ENCODE measurements at regions not wholly inside any gene's neighbourhood (a gene's known extent, or its start where the extent isn't known, plus 50 kb on each side); places are given as distances from the start of the nearest gene placed in this dataset.

DNA sequence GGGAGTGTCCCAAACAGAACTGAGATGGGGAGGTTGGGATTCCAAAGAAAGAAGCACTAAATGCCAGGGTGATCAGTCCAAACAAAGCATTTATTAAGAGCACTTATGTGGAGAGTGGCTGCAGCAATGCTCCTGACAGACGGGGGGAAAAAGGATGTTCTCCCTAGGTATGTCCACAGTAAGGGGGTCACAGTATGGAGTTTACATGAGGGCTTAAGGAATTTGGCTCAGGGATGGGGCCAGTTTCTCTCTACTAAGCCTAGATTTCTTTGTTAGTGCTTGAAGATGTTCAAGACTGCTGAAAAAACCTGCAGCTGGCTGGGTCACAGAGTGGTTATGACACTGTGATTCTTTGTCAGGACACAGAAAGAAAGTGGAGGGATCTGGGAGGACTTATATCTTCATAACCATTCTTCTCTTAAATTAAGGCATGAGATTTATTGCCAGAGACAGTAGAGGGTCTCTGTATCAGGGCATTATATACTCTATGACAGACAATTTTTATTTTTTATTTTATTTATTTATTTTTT lies 1468.0 kb downstream of the C4orf33 start:
- no peak for DNase-seq (ENCODE audit: low read depth in 1 of 2, low spot score in 1 of 2)

DNA sequence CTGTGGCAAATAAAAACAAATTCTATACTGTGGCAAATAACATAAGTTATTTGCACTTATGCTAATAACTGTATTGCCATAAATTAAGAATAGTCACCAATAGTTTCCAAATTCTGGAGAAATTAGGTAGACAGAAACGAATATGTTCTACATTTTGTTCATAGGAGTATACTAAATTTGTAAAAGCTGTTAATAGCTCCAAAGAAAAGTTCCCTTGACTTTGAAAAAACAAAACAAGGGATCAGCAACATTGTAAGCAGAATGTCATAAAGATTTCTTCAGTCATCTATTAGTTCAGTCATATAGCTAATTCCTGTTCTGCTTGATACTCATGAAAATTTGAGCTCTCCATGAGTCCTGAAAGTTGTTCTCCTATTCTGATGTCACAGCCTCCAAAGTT lies 1472.8 kb downstream of the C4orf33 start:
- DNase-seq (ENCODE audit: low read depth in 1 of 2, low spot score in 1 of 2), result no peak

DNA sequence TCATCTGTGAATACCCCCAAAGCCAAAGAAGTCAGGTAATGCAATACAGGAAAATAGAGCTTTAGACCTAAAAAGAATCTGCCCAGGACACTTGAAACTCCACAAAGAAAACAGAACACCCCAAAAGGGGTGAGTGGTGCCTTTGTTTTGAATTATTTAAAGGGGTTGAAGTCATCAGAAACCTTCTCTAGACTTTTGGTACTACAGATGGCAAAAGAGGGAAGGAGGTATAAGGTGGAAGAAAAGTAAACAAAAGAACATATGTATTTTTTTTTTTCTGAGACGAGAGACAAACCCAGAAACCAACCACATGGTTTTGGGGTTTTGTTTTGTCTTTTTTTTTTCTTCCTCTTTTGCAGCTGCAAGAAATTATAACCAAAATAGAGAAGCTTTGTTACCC lies 1477.8 kb downstream of the C4orf33 start:
- DNase-seq (ENCODE audit: low read depth in 1 of 2, low spot score in 1 of 2), result no peak

DNA sequence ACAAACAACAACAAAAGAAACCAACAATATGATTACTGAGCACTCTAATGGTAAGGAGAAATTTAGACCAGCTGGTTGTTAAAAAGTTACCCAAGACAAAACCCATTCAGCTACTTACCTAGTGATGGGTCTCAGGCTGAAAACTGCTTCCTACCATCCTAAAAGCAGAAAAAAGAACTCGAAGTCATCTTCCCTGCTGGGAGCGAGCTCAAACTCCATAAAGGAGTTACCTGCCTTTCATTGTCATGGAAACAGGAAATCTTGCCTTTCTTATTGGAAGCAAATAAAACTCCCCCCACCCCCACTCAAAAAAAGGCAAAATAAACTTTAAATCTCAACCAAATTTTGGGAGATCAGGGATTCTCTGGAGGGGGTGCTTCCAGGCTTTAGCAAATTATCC lies 1478.3 kb downstream of the C4orf33 start:
- no peak for DNase-seq (ENCODE audit: low read depth in 1 of 2, low spot score in 1 of 2)

DNA sequence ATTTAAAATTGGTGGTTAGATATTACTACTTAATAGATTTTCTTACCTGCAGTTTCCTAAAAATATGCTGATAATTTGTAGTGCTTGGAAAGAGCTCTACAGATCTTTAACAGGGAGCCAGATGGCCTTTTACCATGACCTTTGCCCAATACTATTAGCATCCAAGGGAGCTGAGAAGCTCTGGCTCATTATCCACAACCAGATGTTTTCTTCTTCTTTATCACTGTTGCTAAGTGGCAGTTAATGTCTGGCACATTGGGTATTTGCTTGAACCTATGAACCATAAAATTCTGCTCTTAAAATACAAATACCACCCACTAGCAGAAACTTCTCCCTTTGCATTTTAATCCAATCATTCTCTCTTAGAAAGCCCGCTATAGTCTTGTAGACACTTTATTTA lies 1480.3 kb downstream of the C4orf33 start:
- no peak for DNase-seq (ENCODE audit: low read depth in 1 of 2, low spot score in 1 of 2)

DNA sequence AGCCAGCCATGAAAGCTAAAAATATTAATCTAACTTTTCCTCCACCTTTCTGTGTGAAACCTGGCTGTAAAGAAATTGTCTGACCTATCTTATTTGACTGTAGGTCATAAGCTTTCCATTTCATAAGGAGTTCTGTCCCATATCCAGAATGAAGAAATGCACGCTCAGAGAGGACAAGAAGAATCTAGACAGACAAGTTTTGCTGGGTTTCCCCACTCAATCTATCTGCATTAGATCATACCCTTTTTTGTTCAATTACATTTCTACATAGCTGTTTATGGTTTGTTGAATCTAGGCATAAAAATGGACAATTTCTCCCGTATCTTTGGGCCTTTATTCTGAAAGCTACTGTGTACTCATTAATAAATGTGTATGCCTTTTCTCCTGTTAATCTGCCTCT lies 1495.1 kb downstream of the C4orf33 start:
- DNase-seq (ENCODE audit: low read depth in 1 of 2, low spot score in 1 of 2), result no peak

DNA sequence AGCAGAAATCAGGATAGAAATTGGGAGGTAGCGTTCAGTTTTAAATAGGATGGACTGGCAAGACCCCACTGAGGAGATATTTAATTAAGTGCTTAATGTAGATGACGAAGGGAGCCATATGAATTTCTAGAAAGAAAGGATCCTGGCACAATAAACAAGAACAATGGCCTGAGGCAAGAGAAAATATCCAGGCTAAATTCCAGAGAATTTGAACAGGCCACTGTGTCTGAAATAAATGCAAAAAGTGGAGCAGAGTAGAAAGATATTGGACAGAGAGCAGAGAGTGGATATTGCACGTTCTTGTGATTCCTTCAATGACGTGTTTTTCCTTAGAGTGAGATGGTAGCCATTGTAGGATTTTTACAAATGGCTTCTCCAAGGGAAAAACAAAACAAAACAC lies 1504.8 kb downstream of the C4orf33 start:
- no peak for DNase-seq (ENCODE audit: low read depth in 1 of 2, low spot score in 1 of 2)

DNA sequence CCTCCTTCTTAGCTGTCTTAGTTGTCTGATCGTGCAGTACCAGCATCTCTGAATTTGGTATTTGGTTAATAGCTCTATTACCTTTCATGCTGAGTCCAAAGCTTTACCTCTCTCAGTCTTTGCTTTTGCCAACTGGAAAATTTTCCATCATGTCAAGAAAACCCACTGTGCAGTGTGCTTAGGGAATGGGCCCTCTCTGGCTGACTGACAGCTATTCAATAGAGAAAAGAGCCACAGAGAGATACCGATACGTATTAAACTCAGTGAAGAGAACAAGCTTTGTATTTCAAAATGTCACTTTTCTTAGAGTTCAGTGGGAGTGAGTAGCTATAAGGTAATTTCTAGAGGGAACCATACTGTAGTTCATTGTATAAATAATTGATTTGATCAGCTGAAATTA lies 1507.1 kb downstream of the C4orf33 start:
- no peak for DNase-seq (ENCODE audit: low read depth in 1 of 2, low spot score in 1 of 2)

DNA sequence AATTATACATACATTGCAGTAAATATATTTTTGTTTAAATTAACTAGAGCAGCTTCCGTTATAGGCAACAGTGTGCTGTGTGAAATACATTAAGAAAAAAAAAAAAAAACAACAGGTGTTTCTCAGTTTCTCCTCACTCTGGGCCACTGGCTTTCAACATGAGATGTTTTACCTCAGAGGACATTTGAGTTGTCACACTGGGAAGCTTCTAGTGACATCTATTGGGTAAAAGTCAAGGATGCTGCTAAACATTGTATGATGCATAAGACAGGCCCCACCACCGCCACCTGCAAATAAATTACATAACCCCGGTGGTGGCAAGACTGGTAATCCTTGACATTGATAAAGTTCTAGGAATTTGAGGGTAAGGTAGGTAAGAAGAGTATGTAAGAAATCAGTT lies 1512.2 kb downstream of the C4orf33 start:
- DNase-seq (ENCODE audit: low read depth in 1 of 2, low spot score in 1 of 2), result no peak

DNA sequence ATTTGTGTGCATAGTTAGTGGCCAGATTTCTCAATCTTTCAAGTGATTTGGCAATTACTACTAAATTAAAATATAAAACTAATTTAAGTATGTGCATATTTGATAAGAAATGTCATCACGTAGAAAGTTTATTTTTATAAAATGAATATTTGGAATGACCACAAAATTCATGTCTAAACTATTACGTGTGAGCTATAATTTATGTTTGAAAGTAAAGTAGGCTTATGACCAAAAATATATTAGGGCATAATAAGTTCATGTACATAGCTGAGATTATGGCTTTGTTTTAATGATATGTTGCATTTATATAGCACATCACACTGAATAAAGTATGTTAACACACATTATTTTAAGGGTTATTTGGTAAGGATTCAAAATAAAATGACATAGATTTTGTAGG lies 1532.6 kb downstream of the C4orf33 start:
- no peak for DNase-seq (ENCODE audit: low read depth in 1 of 2, low spot score in 1 of 2)

DNA sequence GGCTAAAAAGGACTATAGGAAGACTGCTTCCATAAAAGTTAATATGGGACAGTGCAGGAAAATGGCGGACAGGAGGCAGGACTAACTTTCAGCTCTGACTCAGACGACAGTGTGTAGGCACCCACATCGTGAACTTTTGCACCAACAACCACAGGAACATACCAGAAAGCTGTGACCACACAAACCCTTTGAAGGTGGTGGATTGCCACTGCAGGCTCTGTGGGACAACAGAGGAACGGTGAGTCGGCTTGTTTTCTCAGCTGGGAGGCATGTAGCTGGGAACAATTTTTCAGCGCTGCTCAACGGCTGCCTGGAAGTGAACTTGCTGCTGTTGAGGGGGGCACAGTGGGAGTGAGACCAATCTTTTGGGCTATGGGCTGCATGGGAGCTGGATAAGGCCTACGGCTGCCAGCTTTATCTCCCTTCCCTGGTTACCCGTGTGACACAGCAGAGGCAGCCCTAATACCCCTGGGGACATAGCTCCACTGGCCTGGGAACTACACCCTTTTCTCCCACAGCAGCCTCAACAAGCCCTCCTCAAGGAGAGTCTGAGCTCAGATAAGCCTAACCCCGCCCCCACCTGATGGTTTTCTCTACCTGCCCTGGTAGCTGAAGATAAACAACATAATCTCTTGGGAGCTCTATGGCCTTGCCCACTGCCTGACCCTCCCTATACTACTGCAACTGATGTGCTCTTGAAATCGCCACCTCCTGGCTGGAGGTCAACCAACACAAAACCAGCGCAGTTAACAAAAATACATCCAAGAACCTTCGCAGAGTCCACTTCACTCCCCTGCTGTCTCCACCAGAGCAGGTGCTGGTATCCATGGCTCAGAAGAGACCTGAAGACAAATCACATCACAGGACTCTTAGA lies 1537.0 kb downstream of the C4orf33 start:
- no peak for DNase-seq (ENCODE audit: low read depth in 1 of 2, low spot score in 1 of 2)

DNA sequence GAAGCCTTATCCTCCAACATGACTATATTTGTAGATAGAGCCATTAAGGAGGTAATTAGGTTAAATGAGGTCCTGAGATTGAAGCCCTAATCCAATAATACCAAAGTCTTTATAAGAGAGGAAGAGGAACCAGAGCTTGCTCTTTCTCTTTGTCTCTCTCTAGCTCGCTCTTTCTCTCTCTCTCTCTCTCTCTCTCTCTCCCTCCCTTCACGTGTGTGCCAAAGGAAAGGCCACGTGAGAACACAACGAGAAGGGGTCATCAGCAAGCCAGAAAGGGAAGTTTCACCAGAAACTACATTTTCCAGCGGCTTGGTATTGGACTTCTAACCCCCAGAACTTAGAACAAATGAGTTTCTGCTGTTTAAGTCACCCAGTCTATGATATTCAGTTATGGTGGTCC lies 1540.5 kb downstream of the C4orf33 start:
- DNase-seq (ENCODE audit: low read depth in 1 of 2, low spot score in 1 of 2), result no peak

DNA sequence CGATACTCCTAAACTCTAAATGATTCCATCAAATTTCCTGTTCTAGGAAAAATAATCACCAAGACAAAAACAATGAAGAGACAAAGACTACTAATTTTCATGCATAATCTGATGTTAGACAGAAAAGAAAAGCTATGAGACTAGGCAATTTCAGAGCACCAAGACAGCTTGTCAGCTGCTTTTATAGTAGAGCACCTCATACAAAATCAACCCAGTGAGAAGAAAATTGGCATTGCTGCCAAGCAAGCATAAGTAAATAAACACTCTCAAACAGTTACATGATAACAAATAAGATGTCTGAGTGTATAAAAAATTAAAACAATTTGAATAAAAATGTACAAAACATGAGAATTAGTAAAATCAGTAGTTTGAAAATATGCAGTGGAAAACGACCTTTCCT lies 1544.6 kb downstream of the C4orf33 start:
- DNase-seq (ENCODE audit: low read depth in 1 of 2, low spot score in 1 of 2), result no peak

DNA sequence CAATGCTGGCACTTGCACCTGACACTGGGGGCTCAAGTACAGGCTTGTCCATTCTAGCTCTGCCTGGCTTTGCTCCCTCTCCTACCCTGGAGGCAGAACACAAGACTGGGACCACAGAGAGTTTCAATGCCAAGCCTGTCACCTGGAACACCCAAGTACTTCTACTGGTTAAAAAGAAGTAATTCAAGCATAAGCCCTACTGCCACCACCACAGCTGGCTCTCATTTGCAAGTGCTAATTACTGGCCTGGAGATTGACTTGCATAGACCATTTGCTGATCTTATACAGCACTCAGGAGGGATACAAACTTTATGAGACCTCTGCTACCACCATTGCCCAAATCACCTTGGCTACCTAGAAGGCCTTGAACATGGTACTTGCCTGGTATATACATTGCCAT lies 1550.9 kb downstream of the C4orf33 start:
- no peak for DNase-seq (ENCODE audit: low read depth in 1 of 2, low spot score in 1 of 2)

DNA sequence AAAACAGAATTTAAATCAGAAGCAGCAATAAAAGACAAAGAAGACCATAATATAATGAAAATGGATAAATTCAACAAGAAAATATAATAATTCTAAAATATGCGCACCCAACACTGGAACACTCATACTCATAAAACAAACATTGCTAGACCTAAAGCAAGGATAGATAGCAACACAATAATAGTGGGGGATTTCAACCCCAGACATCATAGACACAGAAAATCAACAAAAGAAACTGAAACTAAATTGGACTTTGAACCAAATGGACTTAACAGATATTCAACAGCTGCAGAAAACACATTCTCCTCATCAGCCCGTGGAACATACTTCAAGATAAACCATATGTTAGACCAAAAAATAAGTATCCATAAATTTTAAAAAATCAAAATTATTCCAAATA lies 1552.6 kb downstream of the C4orf33 start:
- DNase-seq (ENCODE audit: low read depth in 1 of 2, low spot score in 1 of 2), result no peak

DNA sequence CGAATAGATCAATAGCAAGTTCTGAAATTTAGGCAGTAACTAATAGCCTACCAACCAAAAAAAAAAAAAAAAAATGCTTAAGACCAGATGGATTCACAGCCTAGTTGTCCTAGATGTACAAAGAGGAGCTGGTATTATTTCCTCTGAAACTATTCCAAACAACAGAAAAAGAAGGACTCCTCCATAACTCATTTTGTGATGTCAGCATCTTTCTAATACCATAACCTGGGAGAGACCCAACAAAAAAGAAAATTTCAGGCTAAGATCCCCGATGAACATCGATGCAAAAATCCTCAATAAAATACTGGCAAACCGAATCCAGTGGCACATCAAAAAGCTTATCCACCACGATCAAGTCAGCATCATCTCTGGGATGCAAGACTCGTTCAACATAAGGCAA lies 1557.9 kb downstream of the C4orf33 start:
- DNase-seq (ENCODE audit: low read depth in 1 of 2, low spot score in 1 of 2), result no peak

DNA sequence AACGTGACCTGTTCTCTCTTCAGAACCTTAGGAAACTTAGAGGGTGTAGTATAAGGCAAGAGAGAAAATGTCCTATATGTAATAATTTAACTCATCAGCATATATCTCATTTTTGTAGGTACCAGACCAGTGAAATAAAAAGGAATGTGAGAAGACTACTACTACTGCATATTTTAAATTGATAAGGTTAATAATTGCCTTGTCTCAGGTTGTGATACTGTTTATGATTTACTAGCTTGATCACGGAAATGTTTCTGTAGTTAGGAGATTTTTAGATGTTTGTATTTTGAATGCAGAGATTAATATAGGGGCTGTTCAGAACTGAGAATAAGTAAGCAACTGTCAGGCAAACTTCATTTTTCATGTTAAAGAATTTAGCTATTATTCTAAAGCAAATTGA lies 1563.4 kb downstream of the C4orf33 start:
- DNase-seq (ENCODE audit: low read depth in 1 of 2, low spot score in 1 of 2), result no peak

DNA sequence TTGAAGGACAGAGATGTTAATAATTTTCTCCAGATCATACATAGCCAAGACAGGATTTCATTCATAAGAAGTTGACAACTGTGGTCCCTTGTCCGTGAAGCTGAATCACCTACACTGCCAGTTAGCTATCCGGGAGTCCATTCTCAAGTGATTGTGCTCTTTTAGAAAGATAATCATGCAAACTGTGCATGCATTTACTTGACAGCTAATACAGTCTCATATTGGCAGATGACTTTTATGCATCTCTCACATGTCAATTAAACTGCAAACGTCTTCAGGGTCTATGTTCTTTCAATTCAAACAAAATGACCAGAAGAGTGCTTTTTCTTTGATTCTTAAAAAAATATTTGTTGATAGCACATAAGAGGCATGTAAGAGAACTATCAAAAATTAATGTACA lies 1572.9 kb downstream of the C4orf33 start:
- DNase-seq (ENCODE audit: low read depth in 1 of 2, low spot score in 1 of 2), result no peak

DNA sequence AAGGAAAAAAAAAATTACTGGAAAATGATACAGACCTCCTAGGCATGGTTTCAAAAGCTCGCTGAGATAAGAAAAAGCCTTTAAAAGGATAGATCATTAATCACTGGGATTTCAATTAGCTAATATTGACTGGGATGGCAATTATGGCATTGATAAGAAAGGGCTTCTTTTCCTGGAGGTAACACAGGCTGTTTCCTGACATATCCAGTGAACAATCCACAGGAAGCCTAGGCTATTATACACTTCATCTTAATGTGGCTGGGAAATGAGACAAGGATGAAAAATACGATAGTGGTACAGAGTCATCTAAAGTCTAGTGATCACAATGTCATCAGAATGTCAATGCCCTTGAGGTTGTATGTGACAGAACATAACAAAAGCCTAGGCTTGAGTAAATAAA lies 1579.3 kb downstream of the C4orf33 start:
- DNase-seq (ENCODE audit: low read depth in 1 of 2, low spot score in 1 of 2), result no peak

DNA sequence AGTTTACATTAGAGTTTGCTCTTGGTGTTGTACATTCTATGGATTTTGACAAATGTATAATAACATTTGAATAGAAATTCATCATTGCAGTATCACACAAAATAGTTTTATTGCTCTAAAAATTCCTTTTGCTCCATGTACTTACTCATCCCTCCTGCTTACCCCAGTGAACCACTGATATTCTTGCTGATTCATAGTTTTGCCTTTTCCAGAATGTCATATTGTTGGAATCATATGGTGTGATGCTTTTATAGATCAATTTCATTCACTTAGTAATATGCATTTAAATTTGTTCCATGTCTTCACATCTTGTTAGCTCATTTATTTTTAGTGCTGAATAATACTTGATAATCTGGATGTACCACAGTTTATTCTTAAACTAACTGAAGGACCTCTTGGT lies 1593.2 kb downstream of the C4orf33 start:
- DNase-seq (ENCODE audit: low read depth in 1 of 2, low spot score in 1 of 2), result no peak

DNA sequence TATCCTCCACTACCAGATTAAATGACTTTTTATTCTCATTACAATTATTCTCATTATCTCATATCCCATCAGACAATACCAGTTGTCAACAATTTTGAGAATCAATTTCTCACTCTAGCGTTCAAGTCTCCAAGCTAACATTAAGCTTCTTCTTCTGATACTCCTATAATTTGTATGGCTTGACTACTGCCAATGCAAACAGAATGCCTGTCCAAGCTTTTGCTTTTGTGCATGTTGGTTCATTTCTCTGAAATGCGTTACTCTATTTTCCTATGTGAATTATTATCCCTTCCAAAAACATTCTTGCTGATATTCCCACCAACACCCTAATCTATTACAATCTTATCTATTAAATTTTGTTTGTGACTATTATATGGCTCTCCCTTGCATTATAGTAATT lies 1602.3 kb downstream of the C4orf33 start:
- DNase-seq (ENCODE audit: low read depth in 1 of 2, low spot score in 1 of 2), result no peak

DNA sequence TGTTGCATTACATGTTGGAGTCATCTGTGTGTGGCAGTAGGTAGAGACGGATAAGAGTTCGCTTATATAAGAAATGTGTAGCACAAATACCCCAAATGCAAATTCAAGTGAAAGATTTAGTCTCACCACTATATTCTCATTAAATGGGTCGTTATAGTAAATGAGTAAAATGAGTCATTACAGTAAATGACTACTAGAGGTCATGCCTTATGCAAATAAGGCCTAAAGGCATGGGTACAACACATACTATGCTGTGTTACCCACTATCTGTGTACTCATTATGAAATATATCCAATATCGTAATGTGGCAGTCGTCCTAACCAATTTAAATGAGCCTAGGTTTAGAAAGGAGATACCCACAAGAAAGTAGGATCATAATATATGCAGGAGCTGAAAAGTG lies 1603.1 kb downstream of the C4orf33 start:
- no peak for DNase-seq (ENCODE audit: low read depth in 1 of 2, low spot score in 1 of 2)
